Thoracic aorta (tissue), 2 donors: ENCODE measurements at regions not wholly inside any gene's neighbourhood (a gene's known extent, or its start where the extent isn't known, plus 50 kb on each side); places are given as distances from the start of the nearest gene placed in this dataset.

ENCODE experiments used
- ATAC-seq: fragments of 150-250 bp; one replicate; pipeline ENCODE4 v1.8.0; 2017; ENCODE audit warnings: low read depth; ENCODE audit not compliant: insufficient number of reproducible peaks, low FRiP score
- DNase-seq: peaks from one replicate; pipeline ENCODE4 v3.0.0-alpha.2; 2020; ENCODE audit warnings: low spot score
- H3K27ac ChIP-seq, 2 donors: fragments of 200-600 bp; sonication (generic); 1 replicate in 1 of 2; 2 replicates in 1 of 2; pipeline ENCODE4 v1.5.1; 2016; ENCODE audit warnings: mild to moderate bottlenecking in 2 of 2, moderate library complexity in 2 of 2
- H3K27me3 ChIP-seq: fragments of 200-600 bp; sonication (generic); replicated peaks from 2 replicates; pipeline ENCODE4 v1.6.0; 2016; ENCODE audit warnings: mild to moderate bottlenecking; ENCODE audit not compliant: insufficient read depth
- H3K36me3 ChIP-seq: fragments of 200-600 bp; sonication (generic); one replicate; pipeline ENCODE4 v1.5.1; 2016
- H3K4me1 ChIP-seq, 2 donors: fragments of 200-600 bp; sonication (generic); 1 replicate in 1 of 2; 2 replicates in 1 of 2; pipeline versions ENCODE4 v1.5.1 to v1.6.0; 2016; ENCODE audit warnings: low read depth in 2 of 2, mild to moderate bottlenecking in 1 of 2; ENCODE audit not compliant: control insufficient read depth in 1 of 2
- H3K4me3 ChIP-seq: fragments of 200-600 bp; sonication (generic); 2 replicates; pipeline ENCODE4 v1.5.1; 2016; ENCODE audit warnings: mild to moderate bottlenecking
- H3K9me3 ChIP-seq: fragments of 200-600 bp; sonication (generic); 2 replicates; pipeline ENCODE4 v1.5.1; 2016
- TF ChIP-seq, protein P1 (sequence below): fragments of 200-600 bp; sonication (generic); IDR thresholded peaks from one replicate; pipeline ENCODE4 v1.5.1; 2019; ENCODE audit warnings: antibody characterized with exemption

GRCh38 chr3:26449996-26450395 lies 172.6 kb upstream of the LRRC3B start:
- no peaks in the 10 kb centered on the region for H3K36me3 ChIP-seq
- H3K9me3 ChIP-seq = no peaks in the 10 kb centered on the region
- H3K4me3 ChIP-seq = no peak overlapping the region
- no peak overlapping the region for H3K27ac ChIP-seq
- DNase-seq (no peak), ATAC-seq (no peak)
- TF ChIP-seq, protein P1, sequence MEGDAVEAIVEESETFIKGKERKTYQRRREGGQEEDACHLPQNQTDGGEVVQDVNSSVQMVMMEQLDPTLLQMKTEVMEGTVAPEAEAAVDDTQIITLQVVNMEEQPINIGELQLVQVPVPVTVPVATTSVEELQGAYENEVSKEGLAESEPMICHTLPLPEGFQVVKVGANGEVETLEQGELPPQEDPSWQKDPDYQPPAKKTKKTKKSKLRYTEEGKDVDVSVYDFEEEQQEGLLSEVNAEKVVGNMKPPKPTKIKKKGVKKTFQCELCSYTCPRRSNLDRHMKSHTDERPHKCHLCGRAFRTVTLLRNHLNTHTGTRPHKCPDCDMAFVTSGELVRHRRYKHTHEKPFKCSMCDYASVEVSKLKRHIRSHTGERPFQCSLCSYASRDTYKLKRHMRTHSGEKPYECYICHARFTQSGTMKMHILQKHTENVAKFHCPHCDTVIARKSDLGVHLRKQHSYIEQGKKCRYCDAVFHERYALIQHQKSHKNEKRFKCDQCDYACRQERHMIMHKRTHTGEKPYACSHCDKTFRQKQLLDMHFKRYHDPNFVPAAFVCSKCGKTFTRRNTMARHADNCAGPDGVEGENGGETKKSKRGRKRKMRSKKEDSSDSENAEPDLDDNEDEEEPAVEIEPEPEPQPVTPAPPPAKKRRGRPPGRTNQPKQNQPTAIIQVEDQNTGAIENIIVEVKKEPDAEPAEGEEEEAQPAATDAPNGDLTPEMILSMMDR = no peak
- H3K27me3 ChIP-seq = no peaks in the 10 kb centered on the region
- no peaks in the 10 kb centered on the region for H3K4me1 ChIP-seq

- Histone ChIP-seq H3K4me1 (no peaks in the 10 kb centered on the region), H3K9me3 (no peaks in the 10 kb centered on the region), H3K27me3 (no peaks in the 10 kb centered on the region), H3K36me3 (no peaks in the 10 kb centered on the region), H3K4me3 (no peak overlapping the region), H3K27ac (no peak overlapping the region)
- TF ChIP-seq, protein P1 = no peak
- DNase-seq (no peak), ATAC-seq (no peak)
Measured at GRCh38 chr3:26452363-26452762, 170.2 kb upstream of the LRRC3B start.

DNA sequence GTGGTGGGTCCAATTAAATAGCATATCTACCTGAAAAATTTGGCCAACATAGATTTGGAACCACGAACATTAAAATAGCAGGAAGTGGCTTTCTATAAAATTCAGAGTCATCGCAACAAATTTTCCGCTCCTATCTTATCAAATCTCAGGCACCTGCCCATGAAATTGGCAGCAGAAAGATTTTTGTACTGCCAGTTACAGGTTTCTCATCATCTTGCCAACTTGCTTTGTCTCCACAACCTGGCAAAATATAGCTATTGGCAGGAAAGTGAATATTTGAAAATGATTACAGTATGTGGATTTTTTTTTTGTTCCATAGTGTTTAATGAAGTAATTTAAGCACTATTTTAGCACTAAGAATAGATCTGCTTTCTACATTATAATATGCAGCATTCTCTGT lies 161.6 kb upstream of the LRRC3B start:
- TF ChIP-seq, protein P1 = no peak
- no peaks in the 10 kb centered on the region for H3K27me3 ChIP-seq
- DNase-seq = no peak
- no peaks in the 10 kb centered on the region for H3K4me1 ChIP-seq
- no peak overlapping the region for H3K27ac ChIP-seq
- no peaks in the 10 kb centered on the region for H3K36me3 ChIP-seq
- no peak for ATAC-seq
- no peaks in the 10 kb centered on the region for H3K9me3 ChIP-seq
- no peak overlapping the region for H3K4me3 ChIP-seq

DNA sequence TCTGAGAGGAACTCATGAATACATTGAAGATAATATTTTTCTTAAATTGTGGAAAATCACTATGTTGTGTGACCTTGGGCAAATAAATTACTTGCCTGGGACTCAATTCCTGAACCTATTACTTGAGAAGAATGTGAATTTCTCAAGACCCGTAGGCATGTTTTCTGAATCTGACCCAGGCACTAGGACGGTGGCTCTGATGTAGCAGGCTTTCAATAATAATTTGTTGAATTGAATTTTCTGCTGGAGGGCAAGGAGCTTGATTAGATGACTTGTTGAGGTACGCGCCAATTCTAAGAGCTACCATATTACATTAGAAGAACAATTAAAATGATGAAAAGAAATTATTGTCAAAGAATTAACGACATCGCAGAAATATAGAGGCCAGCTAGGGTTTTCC lies 150.2 kb upstream of the LRRC3B start:
- no peak overlapping the region for H3K27ac ChIP-seq
- DNase-seq (no peak), ATAC-seq (no peak)
- no peaks in the 10 kb centered on the region for H3K4me1 ChIP-seq
- no peaks in the 10 kb centered on the region for H3K9me3 ChIP-seq
- H3K27me3 ChIP-seq = no peaks in the 10 kb centered on the region
- TF ChIP-seq, protein P1 = no peak
- no peaks in the 10 kb centered on the region for H3K36me3 ChIP-seq
- no peak overlapping the region for H3K4me3 ChIP-seq

GRCh38 chr3:26474706-26475105 lies 147.9 kb upstream of the LRRC3B start:
- no peaks in the 10 kb centered on the region for H3K36me3 ChIP-seq
- no peak for ATAC-seq
- TF ChIP-seq, protein P1 = no peak
- no peaks in the 10 kb centered on the region for H3K9me3 ChIP-seq
- H3K4me1 ChIP-seq = no peaks in the 10 kb centered on the region
- no peak overlapping the region for H3K4me3 ChIP-seq
- no peaks in the 10 kb centered on the region for H3K27me3 ChIP-seq
- DNase-seq = no peak
- no peak overlapping the region for H3K27ac ChIP-seq
